Transverse colon (tissue), 4 donors: ENCODE measurements at regions not wholly inside any gene's neighbourhood (a gene's known extent, or its start where the extent isn't known, plus 50 kb on each side); places are given as distances from the start of the nearest gene placed in this dataset.

ENCODE experiments used
- DNase-seq: peaks from one replicate; pipeline ENCODE4 v3.0.0-alpha.2; 2019
- H3K27ac ChIP-seq, 4 donors: fragments of 200-600 bp; sonication (generic); 2 replicates each; pipeline ENCODE4 v1.5.1; 2016 to 2018; ENCODE audit warnings: inconsistent platforms in 4 of 4
- H3K27me3 ChIP-seq: fragments of 200-600 bp; sonication (generic); 2 replicates; pipeline ENCODE4 v1.5.1; 2017; ENCODE audit warnings: inconsistent platforms
- H3K36me3 ChIP-seq, 4 donors: fragments of 200-600 bp; sonication (generic); 2 replicates each; pipeline ENCODE4 v1.5.1; 2017 to 2019; ENCODE audit warnings: inconsistent platforms in 4 of 4
- H3K4me1 ChIP-seq, 4 donors: fragments of 200-600 bp; sonication (generic); 2 replicates each; pipeline ENCODE4 v1.5.1; 2017 to 2020; ENCODE audit warnings: inconsistent platforms in 4 of 4
- H3K4me3 ChIP-seq, 4 donors: fragments of 200-600 bp; sonication (generic); 1 replicate in 1 of 4; 2 replicates in 3 of 4; pipeline versions ENCODE4 v1.5.1 to v1.6.1; 2017 to 2019; ENCODE audit warnings: inconsistent platforms in 4 of 4
- H3K9me3 ChIP-seq, 2 donors: fragments of 200-600 bp; sonication (generic); 2 replicates each; pipeline ENCODE4 v1.5.1; 2017 to 2019; ENCODE audit warnings: inconsistent platforms in 2 of 2
- EP300 ChIP-seq: sonication (generic); formaldehyde crosslinking; IDR thresholded peaks from one replicate; pipeline ENCODE4 v1.6.1; 2017; ENCODE audit warnings: antibody characterized with exemption, low read depth
- POLR2A ChIP-seq: fragments of 450-650 bp; IDR thresholded peaks from one replicate; pipeline ENCODE4 v1.6.1; 2016; ENCODE audit warnings: antibody characterized with exemption, mild to moderate bottlenecking, moderate library complexity
- POLR2AphosphoS5 ChIP-seq, 3 donors: sonication (generic); formaldehyde crosslinking; IDR thresholded peaks; one replicate each; pipeline ENCODE4 v1.6.1; 2016; ENCODE audit warnings: antibody characterized with exemption in 3 of 3
- WGBS, 2 donors: methylation state at CpG; one replicate each; pipeline ENCODE4 v1.1.5; 2018; ENCODE audit warnings: low coverage in 1 of 2; 5-methylcytosine and 5-hydroxymethylcytosine counted together
- in situ Hi-C, 4 donors: fragments of 200-750 bp; cut with MboI; loops; one replicate each; pipeline versions ENCODE4 v1.15.0 to v1.15.1; 2017; ENCODE audit warnings: low sequenced_read_pairs in 3 of 4, low pct_ligation_motif_present in 1 of 4, low pct_unique_long_range_greater_than_20kb in 1 of 4
- intact Hi-C: fragments of 100-400 bp; cut with DNase I; formaldehyde crosslinking; loops from one replicate; pipeline ENCODE4 v1.15.1; 2023; ENCODE audit warnings: low total_unique reads
- TF ChIP-seq, protein P1 (sequence below), 5 experiments: fragments of 200-600 bp in 3 of 5; fragments of 450-650 bp in 2 of 5; sonication (generic) in 3 of 5; IDR thresholded peaks; 1 replicate in 2 of 5; 2 replicates in 3 of 5; pipeline ENCODE4 v1.5.1; 2016 to 2017; ENCODE audit warnings: antibody characterized with exemption in 5 of 5, inconsistent platforms in 3 of 5, mild to moderate bottlenecking in 2 of 5, moderate library complexity in 1 of 5

DNA sequence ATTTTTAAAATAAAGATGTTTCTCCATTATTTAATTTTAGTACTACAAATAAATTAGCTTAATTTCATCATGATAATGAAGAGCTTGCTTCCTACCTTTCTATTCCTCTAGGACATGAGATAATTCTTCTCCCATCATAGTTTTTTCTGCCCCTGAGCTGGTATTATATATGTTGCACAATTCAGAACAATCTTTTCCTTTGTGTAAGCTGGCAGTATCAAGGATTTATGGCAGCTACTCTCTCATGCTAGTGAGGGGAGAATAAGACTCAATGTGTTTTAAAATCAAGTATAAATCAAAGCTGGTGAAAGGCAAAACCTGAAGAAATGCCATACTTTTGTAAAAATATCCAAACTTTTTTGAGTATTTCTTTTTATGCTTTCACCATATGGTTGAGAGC, 1405.3 kb downstream of the SI start:
- Histone ChIP-seq H3K4me1 (no peaks in the 10 kb centered on the region), H3K27me3 (no peaks in the 10 kb centered on the region), H3K36me3 (no peaks in the 10 kb centered on the region), H3K4me3 (no peak overlapping the region), H3K9me3 (no peaks in the 10 kb centered on the region), H3K27ac (no peak overlapping the region)
- in situ Hi-C loops (no loop called here), intact Hi-C loops (no loop called here)
- DNase-seq: no peak
- TF ChIP-seq, protein P1, sequence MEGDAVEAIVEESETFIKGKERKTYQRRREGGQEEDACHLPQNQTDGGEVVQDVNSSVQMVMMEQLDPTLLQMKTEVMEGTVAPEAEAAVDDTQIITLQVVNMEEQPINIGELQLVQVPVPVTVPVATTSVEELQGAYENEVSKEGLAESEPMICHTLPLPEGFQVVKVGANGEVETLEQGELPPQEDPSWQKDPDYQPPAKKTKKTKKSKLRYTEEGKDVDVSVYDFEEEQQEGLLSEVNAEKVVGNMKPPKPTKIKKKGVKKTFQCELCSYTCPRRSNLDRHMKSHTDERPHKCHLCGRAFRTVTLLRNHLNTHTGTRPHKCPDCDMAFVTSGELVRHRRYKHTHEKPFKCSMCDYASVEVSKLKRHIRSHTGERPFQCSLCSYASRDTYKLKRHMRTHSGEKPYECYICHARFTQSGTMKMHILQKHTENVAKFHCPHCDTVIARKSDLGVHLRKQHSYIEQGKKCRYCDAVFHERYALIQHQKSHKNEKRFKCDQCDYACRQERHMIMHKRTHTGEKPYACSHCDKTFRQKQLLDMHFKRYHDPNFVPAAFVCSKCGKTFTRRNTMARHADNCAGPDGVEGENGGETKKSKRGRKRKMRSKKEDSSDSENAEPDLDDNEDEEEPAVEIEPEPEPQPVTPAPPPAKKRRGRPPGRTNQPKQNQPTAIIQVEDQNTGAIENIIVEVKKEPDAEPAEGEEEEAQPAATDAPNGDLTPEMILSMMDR (IDR thresholded peaks at IDR 0.05): no peak
- TF ChIP-seq EP300 (no peak), POLR2A (no peak), POLR2AphosphoS5 (IDR thresholded peaks at IDR 0.05) (no peak)

DNA sequence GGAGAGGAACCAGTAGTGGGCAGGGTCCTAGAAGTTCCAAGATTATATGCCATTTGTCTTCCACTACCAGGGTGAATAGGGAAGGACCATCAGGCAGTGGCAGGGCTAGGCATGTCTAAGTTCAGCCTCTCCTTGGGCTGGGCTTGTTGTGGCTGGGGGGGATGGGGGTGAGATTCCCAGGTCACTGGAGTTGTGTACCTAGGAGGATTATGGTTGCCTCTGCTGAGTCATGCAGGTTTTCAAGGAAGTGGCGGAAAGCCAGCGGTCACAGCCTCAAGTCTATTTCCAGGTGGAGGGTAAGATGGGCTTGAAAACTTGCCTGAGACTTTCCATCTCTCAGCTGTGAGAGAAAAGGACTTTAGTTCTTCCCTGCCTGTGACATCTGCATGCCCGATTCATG, 1407.1 kb downstream of the SI start:
- DNase-seq: no peak
- H3K4me3 ChIP-seq: no peak overlapping the region
- TF ChIP-seq, protein P1 (IDR thresholded peaks at IDR 0.05): no peak
- no peak for TF ChIP-seq POLR2A
- TF ChIP-seq EP300: no peak
- no peak for TF ChIP-seq POLR2AphosphoS5 (IDR thresholded peaks at IDR 0.05)
- H3K36me3 ChIP-seq: no peaks in the 10 kb centered on the region
- no peak overlapping the region for H3K27ac ChIP-seq
- intact Hi-C loops: no loop called here
- H3K9me3 ChIP-seq: no peaks in the 10 kb centered on the region
- H3K4me1 ChIP-seq: no peaks in the 10 kb centered on the region
- no peaks in the 10 kb centered on the region for H3K27me3 ChIP-seq
- WGBS, 2 donors: 90% methylated on average over 3 of the region's 3 CpGs; no CpG with 5 or more reads in 1 of the 2 donors
- in situ Hi-C loops: no loop called here

DNA sequence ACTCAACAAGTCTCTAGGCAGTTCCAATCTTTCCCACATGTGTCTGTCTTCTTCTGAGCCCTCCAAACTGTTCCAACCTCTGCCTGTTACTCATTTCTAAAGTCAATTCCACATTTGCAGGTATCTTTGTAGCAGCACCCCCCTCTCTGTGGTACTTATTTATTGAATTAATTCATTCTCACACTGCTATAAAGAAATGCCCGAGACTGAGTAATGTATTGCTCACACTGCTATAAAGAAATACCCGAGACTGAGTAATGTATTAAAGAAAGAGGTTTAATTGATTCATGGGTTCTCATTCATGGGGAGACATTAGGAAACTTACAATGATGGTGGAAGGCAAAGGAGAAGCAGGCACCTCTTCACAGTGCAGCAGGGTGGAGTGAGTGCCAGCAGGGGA, 1413.8 kb downstream of the SI start:
- WGBS, 2 donors: 60 to 77% methylated on average over 2 of the region's 2 CpGs
- intact Hi-C loops: no loop called here
- Histone ChIP-seq H3K4me1 (no peaks in the 10 kb centered on the region), H3K9me3 (no peaks in the 10 kb centered on the region), H3K27me3 (no peaks in the 10 kb centered on the region), H3K4me3 (no peak overlapping the region), H3K27ac (no peak overlapping the region), H3K36me3 (no peaks in the 10 kb centered on the region)
- TF ChIP-seq EP300 (no peak), POLR2AphosphoS5 (IDR thresholded peaks at IDR 0.05) (no peak), POLR2A (no peak)
- TF ChIP-seq, protein P1 (IDR thresholded peaks at IDR 0.05): no peak
- in situ Hi-C loops: no loop called here
- DNase-seq: no peak

DNA sequence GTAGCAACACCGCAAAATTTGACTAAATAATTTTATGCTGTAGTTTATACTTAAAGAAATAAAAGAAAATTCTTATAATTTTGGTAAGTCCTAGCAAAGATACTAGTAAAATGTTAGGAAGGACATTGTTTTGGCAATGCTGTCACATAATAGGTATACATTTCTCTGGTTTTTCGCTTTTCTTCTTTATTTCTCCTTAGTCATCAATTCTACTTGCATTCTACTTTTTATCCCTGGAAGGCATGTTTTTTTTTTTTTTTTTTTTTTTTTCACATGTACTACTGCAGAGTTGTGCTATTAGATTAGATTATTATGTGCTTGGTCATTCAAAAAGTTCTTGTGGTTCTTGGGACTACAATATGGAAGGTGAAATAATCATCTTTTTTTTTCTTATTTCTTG, 1421.2 kb downstream of the SI start:
- H3K9me3 ChIP-seq: no peaks in the 10 kb centered on the region
- WGBS, 2 donors: 88 to 89% methylated on average over 2 of the region's 2 CpGs
- DNase-seq: no peak
- intact Hi-C loops (no loop called here), in situ Hi-C loops (no loop called here)
- H3K27me3 ChIP-seq: no peaks in the 10 kb centered on the region
- H3K27ac ChIP-seq: no peak overlapping the region
- H3K36me3 ChIP-seq: no peaks in the 10 kb centered on the region
- TF ChIP-seq POLR2A: no peak
- TF ChIP-seq, protein P1 (IDR thresholded peaks at IDR 0.05): no peak
- no peak for TF ChIP-seq EP300
- TF ChIP-seq POLR2AphosphoS5 (IDR thresholded peaks at IDR 0.05): no peak
- H3K4me3 ChIP-seq: no peak overlapping the region
- H3K4me1 ChIP-seq: no peaks in the 10 kb centered on the region
